Superior temporal gyrus (tissue), 1 donor: ENCODE measurements at regions not wholly inside any gene's neighbourhood (a gene's known extent, or its start where the extent isn't known, plus 50 kb on each side); places are given as distances from the start of the nearest gene placed in this dataset.
"Not testable (repeated sequence)": the region's sequence is repeated elsewhere in the genome, so short reads cannot be mapped to it uniquely, and the experiment has no call there.

Experiments
- DNase-seq: peaks from one replicate; pipeline ENCODE4 v3.0.0-alpha.2; 2016; ENCODE audit errors: extremely low spot score

GRCh38 chr18:73120626-73121025 lies 252.8 kb upstream of the NETO1 start:
- DNase-seq, result no peak

GRCh38 chr18:73119574-73119973 lies 251.8 kb upstream of the NETO1 start:
- no peak for DNase-seq

- DNase-seq, result no peak
These were observed 250.5 kb upstream of the NETO1 start for GRCh38 chr18:73118121-73118816.

GRCh38 chr18:73110307-73110706 lies 242.5 kb upstream of the NETO1 start:
- DNase-seq, result no peak

GRCh38 chr18:73101977-73102376 lies 234.2 kb upstream of the NETO1 start:
- no peak for DNase-seq

- not testable (repeated sequence) for DNase-seq
These were observed 233.7 kb upstream of the NETO1 start for GRCh38 chr18:73101491-73101890.

- no peak for DNase-seq
These were observed 232.0 kb upstream of the NETO1 start for GRCh38 chr18:73099759-73100158.

GRCh38 chr18:73093687-73094250 lies 226.0 kb upstream of the NETO1 start:
- DNase-seq, result no peak

- no peak for DNase-seq
These were observed 220.7 kb upstream of the NETO1 start for GRCh38 chr18:73088445-73088844.

- DNase-seq, result no peak
These were observed 219.6 kb upstream of the NETO1 start for GRCh38 chr18:73087282-73087977.

- no peak for DNase-seq
These were observed 212.1 kb upstream of the NETO1 start for GRCh38 chr18:73079920-73080319.

GRCh38 chr18:73060666-73061288 lies 193.0 kb upstream of the NETO1 start:
- no peak for DNase-seq

GRCh38 chr18:73059280-73059679 lies 191.5 kb upstream of the NETO1 start:
- no peak for DNase-seq

GRCh38 chr18:73047688-73048087 lies 179.9 kb upstream of the NETO1 start:
- no peak for DNase-seq

- no peak for DNase-seq
These were observed 177.2 kb upstream of the NETO1 start for GRCh38 chr18:73045037-73045436.

- DNase-seq, result no peak
These were observed 175.8 kb upstream of the NETO1 start for GRCh38 chr18:73043611-73044010.

GRCh38 chr18:73043211-73043610 lies 175.4 kb upstream of the NETO1 start:
- DNase-seq, result no peak

- no peak for DNase-seq
These were observed 172.5 kb upstream of the NETO1 start for GRCh38 chr18:73040247-73040646.

- no peak for DNase-seq
These were observed 170.5 kb upstream of the NETO1 start for GRCh38 chr18:73038336-73038735.

- no peak for DNase-seq
These were observed 156.2 kb upstream of the NETO1 start for GRCh38 chr18:73023975-73024374.

- DNase-seq, result no peak
These were observed 141.9 kb upstream of the NETO1 start for GRCh38 chr18:73009691-73010090.

GRCh38 chr18:73007915-73008308 lies 140.1 kb upstream of the NETO1 start:
- DNase-seq, result no peak
